HG03045 (cell line): ENCODE measurements at regions not wholly inside any gene's neighbourhood (a gene's known extent, or its start where the extent isn't known, plus 50 kb on each side); places are given as distances from the start of the nearest gene placed in this dataset.

Source experiments
- ATAC-seq: cut with Tn5 transposase; IDR thresholded peaks from one replicate; pipeline ENCODE4 v1.9.1; 2021; ENCODE audit warnings: mild to moderate bottlenecking, moderate library complexity; ENCODE audit not compliant: unreplicated experiment

DNA sequence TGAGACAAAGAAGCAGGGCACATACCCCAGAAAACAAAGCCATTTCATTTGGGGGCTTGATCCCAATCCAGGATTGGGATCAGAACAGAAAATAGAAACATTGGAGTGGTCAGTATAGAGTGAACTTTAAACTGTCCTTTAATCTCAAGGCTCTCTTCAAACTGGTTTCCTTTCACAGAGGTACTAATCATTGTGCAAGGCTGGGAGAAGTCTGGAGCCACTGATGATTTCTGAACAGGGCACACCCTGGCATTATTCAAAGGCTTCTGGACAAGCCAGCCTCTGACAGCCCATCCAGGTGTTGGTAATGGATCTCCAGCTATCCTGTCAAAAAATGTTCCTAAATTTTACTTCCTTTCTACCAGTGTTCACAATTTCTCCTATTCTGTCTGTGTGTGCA, 244.5 kb downstream of the DDX3Y start:
- ATAC-seq: no peak

DNA sequence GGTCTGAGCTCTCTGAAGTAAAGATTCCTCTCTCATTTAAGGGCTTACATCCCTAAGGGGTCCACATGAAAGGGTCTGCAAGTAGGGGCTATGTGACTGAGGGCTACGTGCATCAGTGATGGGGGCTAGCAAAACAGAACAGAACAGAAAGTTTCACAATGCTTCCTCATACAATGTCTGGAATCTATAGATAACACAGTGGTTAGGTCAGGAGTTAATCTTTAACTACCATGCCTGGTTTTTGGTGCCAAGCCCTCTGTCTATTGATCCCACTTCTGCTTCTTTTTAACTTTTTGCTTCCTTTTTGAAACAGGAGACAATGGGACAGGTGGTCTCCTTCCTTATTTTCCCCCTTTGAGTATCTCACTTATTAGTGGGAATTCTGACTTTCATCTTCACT, 263.0 kb downstream of the DDX3Y start:
- ATAC-seq: no peak

DNA sequence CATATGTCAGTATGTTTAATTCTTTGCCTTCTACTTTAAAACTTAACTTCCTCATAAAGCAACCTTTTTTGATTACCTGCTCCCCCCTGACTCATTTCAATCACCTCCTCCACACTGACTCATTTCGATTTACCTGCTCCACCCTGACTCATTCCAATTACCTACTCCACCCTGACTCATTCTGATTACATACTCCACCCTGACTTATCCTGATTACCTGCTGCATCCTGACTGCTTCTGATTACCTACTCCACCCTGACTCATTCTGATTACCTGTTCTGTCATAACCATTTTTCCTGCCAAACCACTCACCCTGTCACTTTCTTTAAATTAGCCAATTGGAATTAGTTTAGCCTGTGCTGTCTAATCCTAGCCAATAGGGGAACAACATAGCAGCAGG, 263.6 kb downstream of the DDX3Y start:
- ATAC-seq: no peak
